Stomach (tissue), 4 donors: ENCODE measurements at regions not wholly inside any gene's neighbourhood (a gene's known extent, or its start where the extent isn't known, plus 50 kb on each side); places are given as distances from the start of the nearest gene placed in this dataset.

Source experiments
- EP300 ChIP-seq: sonication (generic); formaldehyde crosslinking; IDR thresholded peaks from one replicate; pipeline ENCODE4 v1.6.1; 2017; ENCODE audit warnings: antibody characterized with exemption
- POLR2A ChIP-seq, 4 donors: fragments of 450-650 bp; IDR thresholded peaks; one replicate each; pipeline ENCODE4 v1.6.1; 2016; ENCODE audit warnings: antibody characterized with exemption in 4 of 4, control low read depth in 2 of 4, mild to moderate bottlenecking in 1 of 4, moderate library complexity in 1 of 4
- TF ChIP-seq, protein P1 (sequence below), 7 experiments: fragments of 450-650 bp in 4 of 7; fragments of 200-600 bp in 3 of 7; sonication (generic) in 3 of 7; IDR thresholded peaks; one replicate each; pipeline ENCODE4 v1.5.1; 2016 to 2019; ENCODE audit warnings: antibody characterized with exemption in 7 of 7, control low read depth in 2 of 7, mild to moderate bottlenecking in 1 of 7

DNA sequence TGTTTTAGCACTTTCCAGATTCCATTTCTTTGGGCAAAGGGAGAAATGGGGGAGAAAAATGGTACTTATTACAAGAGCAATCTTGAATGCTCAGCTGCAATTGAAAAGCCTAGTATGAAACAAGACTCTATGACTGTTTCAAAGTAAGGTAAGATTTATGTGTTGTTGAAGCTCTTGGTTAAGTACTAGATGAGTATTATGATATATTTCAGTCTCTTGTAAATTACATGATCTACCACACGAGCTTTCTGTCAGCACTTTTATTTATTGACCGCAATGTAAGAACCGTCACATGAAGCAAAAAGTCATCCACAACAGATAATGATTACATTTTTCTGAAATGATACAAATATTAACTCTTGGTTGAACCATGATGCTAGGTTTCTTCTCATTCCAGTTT lies 906.7 kb upstream of the CHORDC1 start:
- TF ChIP-seq POLR2A (IDR thresholded peaks at IDR 0.05) (no peak), EP300 (no peak)
- TF ChIP-seq, protein P1, sequence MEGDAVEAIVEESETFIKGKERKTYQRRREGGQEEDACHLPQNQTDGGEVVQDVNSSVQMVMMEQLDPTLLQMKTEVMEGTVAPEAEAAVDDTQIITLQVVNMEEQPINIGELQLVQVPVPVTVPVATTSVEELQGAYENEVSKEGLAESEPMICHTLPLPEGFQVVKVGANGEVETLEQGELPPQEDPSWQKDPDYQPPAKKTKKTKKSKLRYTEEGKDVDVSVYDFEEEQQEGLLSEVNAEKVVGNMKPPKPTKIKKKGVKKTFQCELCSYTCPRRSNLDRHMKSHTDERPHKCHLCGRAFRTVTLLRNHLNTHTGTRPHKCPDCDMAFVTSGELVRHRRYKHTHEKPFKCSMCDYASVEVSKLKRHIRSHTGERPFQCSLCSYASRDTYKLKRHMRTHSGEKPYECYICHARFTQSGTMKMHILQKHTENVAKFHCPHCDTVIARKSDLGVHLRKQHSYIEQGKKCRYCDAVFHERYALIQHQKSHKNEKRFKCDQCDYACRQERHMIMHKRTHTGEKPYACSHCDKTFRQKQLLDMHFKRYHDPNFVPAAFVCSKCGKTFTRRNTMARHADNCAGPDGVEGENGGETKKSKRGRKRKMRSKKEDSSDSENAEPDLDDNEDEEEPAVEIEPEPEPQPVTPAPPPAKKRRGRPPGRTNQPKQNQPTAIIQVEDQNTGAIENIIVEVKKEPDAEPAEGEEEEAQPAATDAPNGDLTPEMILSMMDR (IDR thresholded peaks at IDR 0.05), result no peak
